HG03442 (cell line): ENCODE measurements at regions not wholly inside any gene's neighbourhood (a gene's known extent, or its start where the extent isn't known, plus 50 kb on each side); places are given as distances from the start of the nearest gene placed in this dataset.

Experiments used
- ATAC-seq: cut with Tn5 transposase; IDR thresholded peaks from one replicate; pipeline ENCODE4 v1.9.1; 2021; ENCODE audit warnings: mild to moderate bottlenecking, moderate library complexity; ENCODE audit not compliant: unreplicated experiment

DNA sequence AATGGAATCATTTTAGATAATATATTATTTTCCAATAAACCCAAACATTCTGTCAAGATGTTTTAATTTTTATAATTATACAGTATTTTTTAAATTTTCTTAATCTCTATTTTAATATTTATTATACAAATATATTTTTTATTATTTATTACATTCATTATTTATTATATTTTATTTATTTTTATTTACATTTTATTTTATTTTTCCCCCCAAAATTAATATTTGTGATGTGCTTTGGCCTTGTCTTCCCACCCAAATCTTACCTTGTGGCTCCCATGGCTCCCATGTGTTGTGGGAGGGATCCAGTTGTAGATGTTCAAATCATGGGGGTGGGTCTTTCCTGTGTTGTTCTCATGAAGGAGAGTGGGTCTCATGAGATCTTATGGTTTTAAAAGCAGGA, 382.1 kb downstream of the TLE4 start:
- ATAC-seq, result no peak

DNA sequence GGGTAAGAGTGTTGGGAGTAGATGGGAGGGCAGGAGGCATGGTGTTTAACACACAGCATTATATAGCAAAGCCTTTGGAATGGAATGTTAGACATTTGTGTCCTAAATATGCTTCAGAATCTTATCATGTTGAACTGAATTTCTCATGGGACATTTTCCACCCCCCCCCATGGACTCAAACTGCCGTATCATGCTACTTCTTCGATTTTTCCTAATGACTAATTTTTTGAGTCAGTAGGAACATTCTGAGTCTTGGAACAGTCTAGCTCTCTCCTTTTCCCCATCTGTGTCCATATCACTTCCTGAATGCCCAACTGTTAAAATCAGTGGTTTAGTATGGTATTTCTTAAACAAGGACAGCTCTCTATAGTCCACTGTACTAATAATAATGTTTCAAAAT, 380.6 kb downstream of the TLE4 start:
- ATAC-seq, result no peak

DNA sequence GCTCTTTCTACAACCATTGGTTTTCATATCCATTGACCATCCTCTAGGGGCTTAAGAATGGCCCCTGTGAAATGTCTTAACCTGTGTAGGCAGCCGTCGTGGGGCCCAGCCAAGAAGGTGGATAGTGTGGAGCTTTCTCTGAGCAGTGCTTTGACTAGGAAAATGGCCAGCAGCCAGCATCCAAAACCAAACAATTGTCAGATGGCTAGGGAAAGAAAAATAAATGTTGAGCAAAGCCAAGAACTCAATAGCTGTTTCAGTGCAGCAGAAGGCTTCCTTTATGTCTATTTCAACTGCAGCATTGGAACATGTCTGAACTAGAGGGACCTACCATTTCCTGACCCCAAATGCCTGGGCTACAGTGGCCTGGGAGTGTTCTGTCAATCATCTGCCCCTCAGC, 374.9 kb downstream of the TLE4 start:
- ATAC-seq, result no peak

DNA sequence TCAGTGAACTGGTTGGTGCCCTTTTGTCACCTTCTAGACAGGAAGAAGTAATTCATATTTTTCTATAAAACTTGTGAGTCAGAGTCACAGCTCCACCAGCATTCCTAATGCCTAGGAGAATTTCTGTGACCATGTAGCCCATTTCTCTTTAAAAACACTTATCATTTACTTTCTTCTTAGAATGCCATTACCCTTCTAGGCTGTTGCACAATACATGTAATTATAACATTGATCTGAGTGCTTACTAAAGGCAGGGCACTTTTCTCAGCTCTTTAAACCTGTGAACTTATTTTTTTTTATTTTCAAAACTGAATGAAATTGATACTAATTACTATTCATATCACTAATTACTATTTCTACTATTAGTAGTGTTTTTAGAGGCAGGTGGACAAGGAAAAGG, 373.7 kb downstream of the TLE4 start:
- ATAC-seq, result no peak

DNA sequence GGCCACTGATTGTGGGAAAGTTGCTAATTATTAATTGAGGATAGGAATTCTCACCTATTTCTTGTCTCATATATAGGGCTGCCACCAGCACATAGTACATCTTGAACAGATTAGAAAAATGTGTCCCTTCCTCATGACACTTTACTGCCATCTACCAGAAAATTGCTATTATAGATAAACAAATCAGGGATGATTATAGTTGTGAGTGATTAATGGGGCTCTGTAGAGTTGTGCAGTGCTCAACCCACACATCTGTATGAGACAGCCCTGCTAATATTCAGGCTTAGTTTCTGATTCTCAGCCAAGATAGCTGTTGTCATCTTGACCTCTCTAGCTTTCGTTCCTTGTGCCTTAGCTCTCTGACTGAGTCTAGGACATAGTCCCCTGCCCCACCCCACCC, 373.3 kb downstream of the TLE4 start:
- no peak for ATAC-seq

DNA sequence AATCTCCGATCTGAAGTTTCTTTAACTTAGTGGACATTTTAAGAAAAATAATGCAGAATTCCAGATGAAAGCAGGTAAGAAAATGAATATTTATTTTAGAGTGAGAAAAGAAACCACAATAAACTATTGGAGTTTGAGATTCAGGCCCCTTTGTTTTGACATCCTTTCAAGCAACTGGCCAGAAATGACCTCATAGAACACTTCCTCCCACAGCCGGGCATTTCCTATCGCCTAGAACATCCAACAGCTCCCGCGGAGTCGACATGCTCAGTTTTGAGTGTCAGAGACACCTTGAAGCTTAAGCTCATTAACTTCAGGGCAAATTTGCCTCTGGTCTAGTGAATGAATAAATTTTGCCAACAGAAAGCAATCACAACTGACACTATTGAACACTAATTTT, 369.2 kb downstream of the TLE4 start:
- no peak for ATAC-seq

DNA sequence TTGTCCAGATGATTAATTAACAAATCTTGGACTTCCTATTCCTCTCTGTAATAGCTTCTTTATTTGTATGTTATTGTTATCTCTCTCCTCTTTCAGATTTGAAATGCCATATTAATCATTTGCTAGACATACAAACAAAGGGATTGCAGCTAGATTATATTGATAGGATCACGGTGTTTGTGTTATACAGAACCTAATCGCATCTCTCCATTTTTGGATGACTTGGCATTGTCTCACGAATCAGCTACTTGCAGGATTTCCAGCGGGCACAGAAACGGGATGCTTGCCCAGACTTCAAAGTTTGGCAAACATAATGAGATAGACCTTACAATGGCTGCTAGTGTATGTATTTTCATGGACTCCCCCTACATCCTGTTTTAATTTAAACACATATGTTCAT, 368.1 kb downstream of the TLE4 start:
- ATAC-seq, result no peak

DNA sequence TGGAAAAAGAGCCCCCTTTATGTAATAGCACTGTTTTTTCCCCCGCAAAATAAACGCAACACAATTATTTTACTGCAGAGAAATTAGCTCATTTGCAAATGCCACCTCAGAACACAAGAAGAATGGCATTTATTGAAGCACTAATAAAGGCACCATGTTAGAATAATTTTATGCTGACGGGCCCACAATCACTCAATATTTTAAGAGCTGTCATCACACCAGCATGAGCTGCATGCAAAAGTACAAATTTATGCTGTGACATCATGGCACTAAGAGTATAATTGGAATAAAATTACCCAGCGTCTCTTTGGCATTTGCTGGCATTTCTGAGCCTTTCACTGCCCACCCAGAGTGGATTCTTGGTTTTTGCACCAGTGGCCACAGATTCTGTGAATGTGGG, 364.6 kb downstream of the TLE4 start:
- no peak for ATAC-seq

DNA sequence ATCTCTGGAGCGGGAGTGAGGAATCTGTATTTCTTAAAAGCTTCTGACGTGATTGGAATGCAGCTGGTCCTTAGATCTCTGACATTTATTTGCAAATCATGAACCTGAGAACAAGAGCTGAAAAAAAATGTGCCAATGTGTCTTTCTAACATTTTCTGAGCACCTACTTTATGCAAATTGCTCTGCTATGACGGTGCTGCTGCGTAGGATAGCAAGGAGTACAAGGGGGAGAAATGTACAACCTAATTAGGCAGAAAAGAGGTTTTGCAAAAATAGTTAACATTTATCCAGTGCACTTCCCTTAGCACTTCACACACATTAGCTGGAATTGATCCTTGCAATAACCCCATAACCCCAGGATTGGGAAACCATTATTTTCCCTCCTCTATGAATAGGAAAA, 357.5 kb downstream of the TLE4 start:
- no peak for ATAC-seq

DNA sequence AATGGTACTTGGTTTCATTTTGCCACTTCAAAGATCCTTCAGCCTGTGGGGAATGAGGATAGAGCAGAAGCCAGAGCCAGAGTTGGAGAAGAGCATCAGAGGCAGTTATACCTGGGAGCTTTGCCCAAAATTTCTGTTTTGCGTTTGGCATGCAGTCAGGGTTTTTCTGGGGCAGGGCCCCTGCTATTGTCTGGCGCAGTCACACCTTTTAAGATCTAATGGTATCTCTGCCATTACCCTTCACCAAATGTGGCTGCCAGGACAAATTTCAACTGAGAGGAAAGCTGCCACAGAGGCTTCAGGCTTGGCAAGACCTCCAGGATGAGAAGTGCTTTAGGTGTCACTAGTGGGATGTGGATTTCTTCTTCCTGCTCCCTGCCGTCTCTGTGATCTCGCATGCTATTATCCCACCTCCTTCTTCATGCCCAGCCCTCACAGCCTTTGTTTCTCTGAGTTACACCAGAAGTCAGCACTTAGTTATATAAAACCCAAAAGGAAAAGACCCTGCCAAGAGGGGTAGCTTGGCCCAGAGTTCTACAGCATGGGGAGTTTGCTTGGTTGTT, 357.0 kb downstream of the TLE4 start:
- no peak for ATAC-seq

DNA sequence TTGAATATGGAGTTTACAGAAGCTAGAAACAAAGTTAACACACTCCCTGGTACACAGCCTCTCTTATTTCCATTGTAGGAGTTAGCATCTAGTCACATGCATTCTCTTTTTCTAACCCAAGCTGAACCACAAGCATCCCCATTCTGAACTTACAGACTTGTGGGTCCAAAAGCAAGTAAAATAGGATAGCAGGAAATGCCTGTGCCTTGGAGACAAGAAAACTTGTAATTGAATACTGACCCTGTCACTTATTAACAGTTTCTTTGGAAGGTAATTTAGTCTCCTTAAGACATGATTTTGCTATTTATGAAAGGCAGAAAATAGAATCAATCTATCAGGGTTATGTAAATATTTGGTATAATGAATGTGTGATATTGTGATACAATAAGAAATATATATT, 353.6 kb downstream of the TLE4 start:
- ATAC-seq, result no peak

DNA sequence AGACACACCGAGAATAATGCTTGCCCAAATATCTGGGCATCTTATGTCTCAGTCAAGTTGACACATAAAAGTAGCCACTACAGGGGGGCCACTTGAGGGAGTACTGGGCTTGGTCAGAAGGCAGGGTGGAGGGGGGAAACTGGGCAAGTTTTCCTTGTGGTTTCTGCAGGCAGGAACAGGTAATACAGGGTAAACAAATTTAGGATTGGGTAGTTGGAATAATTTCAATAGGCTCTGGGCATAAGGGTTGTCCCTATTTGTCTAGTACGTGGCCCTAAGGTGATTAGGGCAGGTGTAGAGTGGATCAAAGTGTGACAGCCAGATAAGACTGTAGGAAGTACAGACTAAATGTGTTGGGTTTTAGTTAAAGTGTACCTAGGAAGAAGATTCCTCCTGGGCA, 353.1 kb downstream of the TLE4 start:
- no peak for ATAC-seq

DNA sequence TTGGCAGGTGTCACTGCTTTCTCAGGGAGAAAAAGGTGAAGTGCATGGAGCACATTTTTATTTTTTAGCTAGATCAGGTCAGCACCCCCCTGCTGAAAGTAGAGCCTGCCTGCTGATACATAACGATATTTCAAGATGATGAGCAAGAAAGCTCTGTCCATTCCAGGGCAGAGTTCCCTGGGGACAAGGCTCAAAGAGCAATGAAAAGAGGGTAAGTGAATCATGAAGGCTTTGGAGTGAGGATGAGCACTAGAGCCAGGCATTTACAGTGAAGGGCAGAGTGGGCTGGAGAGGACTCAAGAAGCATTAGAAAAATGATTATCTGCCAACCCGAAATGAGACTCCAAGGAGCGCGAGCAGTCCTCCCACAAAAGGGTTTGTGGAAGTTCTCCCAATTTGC, 345.7 kb downstream of the TLE4 start:
- no peak for ATAC-seq

DNA sequence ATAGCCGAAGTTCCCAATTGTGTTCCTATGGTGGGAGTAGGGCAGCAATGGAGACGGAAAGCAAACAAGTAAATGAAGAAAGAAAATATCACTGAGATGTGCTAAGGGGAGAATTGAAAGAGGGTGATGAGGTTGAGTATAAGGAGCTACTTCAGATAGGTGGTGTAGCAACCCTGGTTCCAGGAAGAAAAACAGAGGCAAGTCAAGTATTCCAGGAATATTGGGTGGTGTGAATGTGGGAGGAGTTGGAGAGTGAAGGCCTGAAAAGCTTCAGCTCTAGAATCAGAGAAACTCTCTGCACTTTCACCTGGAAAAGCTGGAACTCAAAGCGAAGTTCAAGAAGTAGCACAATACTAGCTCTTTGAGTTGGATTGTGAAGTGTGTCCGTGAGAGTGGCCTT, 342.1 kb downstream of the TLE4 start:
- ATAC-seq, result no peak

DNA sequence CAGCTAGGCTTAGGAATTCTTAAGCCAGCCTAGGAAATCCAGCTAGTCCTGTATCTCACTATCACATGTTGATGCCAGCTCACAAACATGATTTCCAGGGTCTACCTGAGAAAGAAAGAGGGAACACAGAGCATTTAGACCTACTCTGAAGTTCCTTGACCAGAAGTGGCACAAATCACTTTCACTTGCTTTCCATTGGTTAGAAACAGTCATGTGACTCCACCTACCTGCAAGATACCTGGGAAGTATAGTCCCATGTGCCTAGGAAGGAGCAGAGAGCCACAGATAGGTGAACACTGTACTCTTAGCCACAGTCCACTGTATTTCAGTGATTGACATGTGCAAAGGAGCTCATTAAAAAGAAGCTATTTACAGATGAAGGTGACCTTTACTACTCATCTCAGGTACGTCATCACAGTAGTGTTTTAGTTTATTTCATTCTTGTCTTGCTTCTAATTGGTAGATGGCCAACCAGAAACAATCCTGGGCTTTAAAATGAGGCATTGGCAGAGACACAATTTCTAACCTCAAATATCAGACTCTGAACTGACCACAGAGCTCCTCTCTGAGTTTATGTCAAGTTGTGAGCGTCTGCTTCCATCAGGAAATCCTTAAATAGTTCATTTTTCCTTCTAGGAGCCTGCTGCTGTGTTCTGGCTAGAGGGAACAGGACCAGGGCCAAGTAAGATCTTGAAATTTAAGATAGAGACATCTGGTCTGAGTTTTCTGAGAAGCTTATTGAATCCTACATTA, 340.7 kb downstream of the TLE4 start:
- no peak for ATAC-seq

DNA sequence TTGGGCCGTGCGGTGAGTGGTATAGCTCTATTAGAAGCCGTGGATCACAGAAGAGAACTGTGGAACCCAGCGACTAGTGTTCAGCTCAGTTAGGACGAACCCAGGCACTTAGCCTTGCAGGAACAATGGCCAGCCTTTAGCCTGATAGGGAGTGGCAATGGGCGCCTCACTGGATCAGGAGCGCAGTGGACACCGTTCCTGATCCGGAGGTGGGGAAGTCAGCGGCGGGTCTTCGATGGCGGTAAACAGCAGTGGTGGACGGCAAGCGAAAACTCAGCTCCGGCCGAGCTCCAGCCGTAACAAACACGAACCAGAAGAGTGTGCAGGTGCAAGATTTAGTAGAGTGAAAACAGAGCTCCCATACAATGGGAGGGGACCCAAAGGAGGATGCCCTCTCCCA, 340.0 kb downstream of the TLE4 start:
- ATAC-seq, result no peak

DNA sequence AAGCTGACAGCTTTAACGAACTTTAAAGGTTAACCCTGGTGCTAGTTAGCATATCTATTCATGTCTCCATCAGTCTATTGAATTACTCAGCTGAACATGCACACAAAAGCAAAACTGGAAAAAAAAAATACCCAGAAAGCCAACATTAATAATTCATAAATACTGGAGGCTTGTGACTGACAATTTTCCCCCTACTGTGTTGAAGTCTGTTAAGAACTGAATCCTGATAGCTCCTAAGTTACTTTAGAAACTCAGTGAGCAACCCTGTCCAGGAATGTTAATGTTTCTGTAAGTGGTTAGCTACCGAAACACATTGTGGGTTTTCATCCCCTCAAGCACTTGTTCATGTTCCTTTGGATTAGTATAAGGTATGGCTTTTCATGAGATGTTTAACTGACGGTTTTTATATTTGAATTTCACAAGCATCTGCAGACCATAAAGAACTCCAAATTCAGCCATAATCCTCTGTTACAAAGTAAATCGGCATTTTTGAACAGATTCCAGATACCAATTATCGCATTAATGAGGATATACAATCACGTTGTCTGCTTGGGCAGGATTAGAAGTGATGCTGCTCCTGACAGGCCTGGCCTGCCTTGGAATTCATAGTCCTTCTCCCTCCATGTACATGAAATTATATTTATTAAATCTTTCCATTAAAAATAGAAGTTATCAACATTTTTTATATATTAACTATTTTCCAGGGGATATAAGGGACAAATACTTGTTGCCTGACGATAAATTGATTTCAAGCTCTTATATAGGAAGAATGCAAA, 331.2 kb downstream of the TLE4 start:
- no peak for ATAC-seq

DNA sequence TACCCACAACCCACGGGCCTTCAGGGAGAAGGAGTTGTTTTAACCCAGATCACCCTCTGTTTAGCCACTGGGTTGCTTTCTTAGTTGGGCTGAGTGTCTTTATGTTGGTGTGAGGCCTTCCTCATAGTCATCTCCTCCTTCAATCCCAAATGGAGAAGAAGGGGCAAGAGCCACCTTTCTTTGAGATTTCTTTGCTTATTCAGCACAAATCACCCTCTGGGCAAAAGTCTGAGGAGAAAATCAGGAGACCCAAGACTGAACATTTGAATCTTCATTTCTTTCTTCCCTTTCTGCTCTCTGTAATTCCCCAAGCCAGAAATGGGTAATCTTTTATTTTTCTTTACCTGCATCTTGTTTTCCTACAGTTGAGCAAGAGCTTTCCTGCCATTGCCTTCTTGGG, 329.0 kb downstream of the TLE4 start:
- no peak for ATAC-seq

DNA sequence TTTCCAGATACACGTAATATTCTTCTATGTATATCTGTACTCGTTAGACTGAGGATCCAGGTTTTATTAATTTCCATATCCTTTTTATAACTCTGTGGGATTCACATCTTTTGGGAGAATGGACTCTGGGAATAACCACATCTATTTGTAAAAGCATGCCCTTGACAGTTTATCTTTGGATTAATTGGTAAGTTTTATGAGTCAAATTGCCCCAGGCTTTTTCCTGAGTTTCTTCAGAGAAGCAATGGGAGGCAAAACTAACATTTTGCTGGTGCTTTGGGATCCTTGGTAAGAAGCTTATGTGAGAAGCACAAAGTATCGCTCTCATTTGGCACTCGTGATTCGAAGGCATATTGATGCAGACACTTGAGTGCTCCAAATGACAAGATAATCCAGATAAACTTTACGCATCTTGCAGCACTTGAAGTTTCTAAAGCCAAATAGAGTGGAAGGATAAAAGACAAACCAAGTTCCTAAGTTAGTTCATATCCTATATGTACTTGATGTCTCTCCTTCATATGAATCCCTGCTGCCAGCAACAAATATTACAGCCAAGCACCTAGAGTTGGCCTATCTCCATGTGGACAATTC, 324.7 kb downstream of the TLE4 start:
- ATAC-seq, result no peak

DNA sequence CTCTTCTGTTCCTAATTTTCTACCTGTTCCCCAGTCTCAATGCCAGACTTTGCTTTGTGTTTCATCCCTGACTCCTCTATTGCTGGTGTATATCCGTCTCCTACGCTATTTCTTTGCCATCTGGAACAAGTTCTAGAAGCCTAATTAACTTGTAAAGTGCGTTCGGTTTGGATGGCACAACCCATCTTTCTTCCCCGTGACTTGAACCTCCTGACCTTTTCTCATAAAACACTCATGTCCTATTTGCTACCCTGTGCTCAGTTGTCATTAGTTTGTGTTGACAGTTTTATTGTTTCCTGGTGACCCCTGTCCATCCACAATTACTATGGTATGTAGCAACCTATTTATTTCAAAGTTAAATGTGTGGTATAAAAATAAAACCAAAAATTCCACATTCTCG, 323.5 kb downstream of the TLE4 start:
- ATAC-seq, result no peak

DNA sequence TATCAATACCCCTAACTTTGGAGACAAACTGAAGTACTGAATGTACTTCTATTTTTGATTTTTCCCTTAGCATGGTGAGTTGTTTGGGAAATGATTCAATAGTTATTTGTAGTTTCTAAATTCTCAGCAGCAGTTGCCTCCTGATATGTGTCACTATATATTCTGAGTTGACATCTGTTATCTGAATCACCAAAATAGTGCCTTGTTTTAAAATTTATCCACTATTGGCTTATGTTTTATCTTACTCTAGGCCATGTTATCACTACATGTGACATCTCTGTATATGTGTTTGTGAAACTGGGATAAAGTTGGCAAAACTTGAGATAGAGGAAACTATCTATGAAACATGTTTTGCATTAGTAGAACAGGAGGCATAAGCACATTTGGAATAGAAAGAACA, 317.6 kb downstream of the TLE4 start:
- ATAC-seq, result no peak
